CD14-positive monocyte (primary cell): ENCODE measurements at regions not wholly inside any gene's neighbourhood (a gene's known extent, or its start where the extent isn't known, plus 50 kb on each side); places are given as distances from the start of the nearest gene placed in this dataset.

ENCODE experiments used
- DNase-seq, 3 donors: peaks; one replicate each; pipeline ENCODE4 v3.0.0-alpha.2; 2011 to 2022
- H2AFZ ChIP-seq: 2 replicates; pipeline ENCODE4 v1.6.0; 2012; ENCODE audit warnings: mild to moderate bottlenecking, low read depth, low read length, inconsistent platforms; ENCODE audit not compliant: insufficient read depth, poor library complexity, severe bottlenecking
- H3K27ac ChIP-seq, 2 donors: 1 replicate in 1 of 2; 2 replicates in 1 of 2; pipeline ENCODE4 v1.5.1; 2012 to 2013; ENCODE audit warnings: low read length in 2 of 2, control low read depth in 1 of 2, inconsistent platforms in 1 of 2, low read depth in 1 of 2, mild to moderate bottlenecking in 1 of 2
- H3K27me3 ChIP-seq, 2 donors: one replicate each; pipeline versions ENCODE4 v1.6.0 to v1.6.1; 2011 to 2013; ENCODE audit warnings: low read length in 2 of 2; ENCODE audit not compliant: control insufficient read depth in 2 of 2, insufficient read depth in 2 of 2
- H3K36me3 ChIP-seq, 2 donors: replicated peaks in 1 of 2; 1 replicate in 1 of 2; 2 replicates in 1 of 2; pipeline versions ENCODE4 v1.5.1 to v1.6.1; 2012 to 2013; ENCODE audit warnings: low read length in 2 of 2, control low read depth in 1 of 2, inconsistent platforms in 1 of 2, mild to moderate bottlenecking in 1 of 2; ENCODE audit not compliant: insufficient read depth in 2 of 2, control insufficient read depth in 1 of 2
- H3K4me1 ChIP-seq, 2 donors: 1 replicate in 1 of 2; 2 replicates in 1 of 2; pipeline versions ENCODE4 v1.5.1 to v1.6.1; 2012 to 2013; ENCODE audit warnings: low read length in 2 of 2, control low read depth in 1 of 2, inconsistent platforms in 1 of 2, mild to moderate bottlenecking in 1 of 2, moderate library complexity in 1 of 2; ENCODE audit not compliant: insufficient read depth in 2 of 2, control insufficient read depth in 1 of 2
- H3K4me2 ChIP-seq: replicated peaks from 2 replicates; pipeline ENCODE3; 2012; ENCODE audit warnings: low read length, moderate library complexity, mild to moderate bottlenecking; ENCODE audit not compliant: poor library complexity, severe bottlenecking; ENCODE audit errors: extremely low read depth
- H3K4me3 ChIP-seq, 3 experiments: fragments of 200-600 bp in 1 of 3; sonication (generic) in 1 of 3; replicated peaks in 1 of 3; 1 replicate in 2 of 3; 2 replicates in 1 of 3; pipeline ENCODE4 v1.5.1; 2011 to 2013; ENCODE audit warnings: low read length in 3 of 3, mild to moderate bottlenecking in 3 of 3, control low read depth in 2 of 3, low read depth in 2 of 3, inconsistent platforms in 1 of 3, moderate library complexity in 1 of 3
- H3K79me2 ChIP-seq: 2 replicates; pipeline ENCODE4 v1.6.0; 2012; ENCODE audit warnings: mild to moderate bottlenecking, control low read depth, inconsistent platforms, low read length, moderate library complexity; ENCODE audit not compliant: insufficient read depth
- H3K9ac ChIP-seq: 2 replicates; pipeline ENCODE4 v1.6.0; 2017; ENCODE audit warnings: low read length, mild to moderate bottlenecking; ENCODE audit not compliant: insufficient read depth, poor library complexity, severe bottlenecking
- H3K9me3 ChIP-seq, 2 donors: replicated peaks in 1 of 2; 1 replicate in 1 of 2; 2 replicates in 1 of 2; pipeline versions ENCODE4 v1.5.1 to v1.6.1; 2012 to 2013; ENCODE audit warnings: low read length in 2 of 2, control low read depth in 1 of 2; ENCODE audit not compliant: control insufficient read depth in 1 of 2, insufficient read depth in 1 of 2
- H4K20me1 ChIP-seq: 2 replicates; pipeline ENCODE4 v1.6.0; 2012; ENCODE audit warnings: mild to moderate bottlenecking, low read length, control low read depth, moderate library complexity; ENCODE audit not compliant: insufficient read depth
- H3K27ac Mint-ChIP-seq, 7 donors: one replicate each; pipeline ENCODE4 v1.8.0; 2020; ENCODE audit warnings: mild to moderate bottlenecking in 7 of 7, mixed read lengths in 7 of 7, moderate library complexity in 6 of 7, inconsistent platforms in 2 of 7
- H3K27me3 Mint-ChIP-seq, 3 donors: one replicate each; pipeline ENCODE4 v1.8.0; 2021 to 2022; ENCODE audit warnings: low read depth in 3 of 3, mild to moderate bottlenecking in 3 of 3, mixed read lengths in 3 of 3, moderate library complexity in 3 of 3, inconsistent platforms in 1 of 3
- H3K36me3 Mint-ChIP-seq, 2 donors: one replicate each; pipeline ENCODE4 v1.8.0; 2020; ENCODE audit warnings: mixed read lengths in 2 of 2, inconsistent platforms in 1 of 2, mild to moderate bottlenecking in 1 of 2
- H3K4me1 Mint-ChIP-seq: one replicate; pipeline ENCODE4 v1.8.0; 2020; ENCODE audit warnings: mild to moderate bottlenecking, mixed read lengths
- H3K4me3 Mint-ChIP-seq, 2 donors: one replicate each; pipeline ENCODE4 v1.8.0; 2020; ENCODE audit warnings: mild to moderate bottlenecking in 2 of 2, mixed read lengths in 2 of 2, moderate library complexity in 1 of 2
- H3K9me3 Mint-ChIP-seq, 7 donors: one replicate each; pipeline ENCODE4 v1.8.0; 2020 to 2022; ENCODE audit warnings: mixed read lengths in 7 of 7, mild to moderate bottlenecking in 6 of 7, moderate library complexity in 6 of 7, inconsistent platforms in 2 of 7
- CTCF ChIP-seq: fragments of 200-600 bp; IDR thresholded peaks from one replicate; pipeline ENCODE4 v1.8.0; 2022; ENCODE audit warnings: antibody characterized with exemption, mild to moderate bottlenecking
- WGBS: methylation state at CpG from one replicate; pipeline ENCODE4 v1.1.5; 2013; ENCODE audit warnings: missing lambda C conversion rate; ENCODE audit not compliant: insufficient coverage; 5-methylcytosine and 5-hydroxymethylcytosine counted together
- intact Hi-C, 2 donors: fragments of 100-400 bp; cut with micrococcal nuclease; formaldehyde crosslinking; loops; one replicate each; pipeline versions ENCODE4 v1.15.0 to v1.15.1; 2023

GRCh38 chr2:117707874-117708273, 106.6 kb upstream of the DDX18 start:
- no peaks in the 10 kb centered on the region for H3K36me3 Mint-ChIP-seq
- intact Hi-C loops = no loop called here
- H3K4me3 Mint-ChIP-seq = no peak overlapping the region

GRCh38 chr2:117712684-117713083, 101.8 kb upstream of the DDX18 start:
- H3K36me3 Mint-ChIP-seq = no peaks in the 10 kb centered on the region
- Histone ChIP-seq H3K9me3 (no peaks in the 10 kb centered on the region), H2AFZ (no peak overlapping the region), H3K4me3 (no peak overlapping the region), H3K9ac (no peak overlapping the region), H3K36me3 (no peaks in the 10 kb centered on the region), H3K27ac (no peak overlapping the region), H4K20me1 (no peaks in the 10 kb centered on the region), H3K27me3 (no peaks in the 10 kb centered on the region), H3K79me2 (no peaks in the 10 kb centered on the region), H3K4me1 (no peaks in the 10 kb centered on the region), H3K4me2 (no peak overlapping the region)
- no peaks in the 10 kb centered on the region for H3K27me3 Mint-ChIP-seq
- TF ChIP-seq CTCF = no peak
- no peaks in the 10 kb centered on the region for H3K4me1 Mint-ChIP-seq
- intact Hi-C loops = no loop called here
- no peak overlapping the region for H3K4me3 Mint-ChIP-seq
- H3K9me3 Mint-ChIP-seq = peaks cover 0 to 5% (median 1%) of the 10 kb centered on the region in 7 donors
- DNase-seq = no peak
- H3K27ac Mint-ChIP-seq = no peak overlapping the region
- WGBS = 63% methylated on average over 1 of the region's 2 CpGs

More at GRCh38 chr2:117707874-117708273, 106.6 kb upstream of the DDX18 start:
- H3K4me2 ChIP-seq = no peak overlapping the region
- no peak overlapping the region for H3K4me3 ChIP-seq
- H3K27me3 ChIP-seq = no peaks in the 10 kb centered on the region
- H3K9ac ChIP-seq = no peak overlapping the region
- no peaks in the 10 kb centered on the region for H3K36me3 ChIP-seq
- no peaks in the 10 kb centered on the region for H3K27me3 Mint-ChIP-seq
- DNase-seq = no peak
- no peaks in the 10 kb centered on the region for H4K20me1 ChIP-seq
- no peak overlapping the region for H3K27ac ChIP-seq
- H3K79me2 ChIP-seq = no peaks in the 10 kb centered on the region
- no peak for TF ChIP-seq CTCF
- no peaks in the 10 kb centered on the region for H3K4me1 ChIP-seq
- peaks cover 0 to 5% of the 10 kb centered on the region in 2 donors for H3K9me3 ChIP-seq
- no peak overlapping the region for H3K27ac Mint-ChIP-seq
- peaks cover 1 to 10% (median 6%) of the 10 kb centered on the region in 7 donors for H3K9me3 Mint-ChIP-seq
- no peak overlapping the region for H2AFZ ChIP-seq
- no peaks in the 10 kb centered on the region for H3K4me1 Mint-ChIP-seq
